GM21619 (cell line): ENCODE measurements at regions not wholly inside any gene's neighbourhood (a gene's known extent, or its start where the extent isn't known, plus 50 kb on each side); places are given as distances from the start of the nearest gene placed in this dataset.

ENCODE experiments used
- ATAC-seq: cut with Tn5 transposase; IDR thresholded peaks from one replicate; pipeline ENCODE4 v1.9.1; 2021; ENCODE audit not compliant: unreplicated experiment

- ATAC-seq: no peak
Measured at GRCh38 chr6:111957623-111958315, 84.5 kb upstream of the FYN start.

DNA sequence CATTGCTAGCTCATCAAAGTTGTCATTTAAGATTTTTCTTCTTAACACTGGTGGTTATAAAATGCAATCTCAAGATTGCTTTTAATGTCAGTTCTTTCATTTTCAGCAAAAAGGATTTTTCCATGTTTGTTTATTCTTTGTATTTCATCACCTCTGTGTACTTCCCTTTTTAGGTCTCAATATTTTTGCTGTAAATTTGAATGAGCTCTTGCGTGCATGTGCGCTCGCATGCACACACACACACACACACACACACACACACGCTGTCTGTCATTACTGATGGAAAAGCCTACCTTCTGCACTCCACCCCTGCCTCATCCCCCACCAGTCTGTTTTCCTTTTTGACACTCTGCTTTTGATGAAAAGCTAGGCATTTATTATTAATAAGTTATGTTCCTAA lies 85.3 kb upstream of the FYN start:
- no peak for ATAC-seq

DNA sequence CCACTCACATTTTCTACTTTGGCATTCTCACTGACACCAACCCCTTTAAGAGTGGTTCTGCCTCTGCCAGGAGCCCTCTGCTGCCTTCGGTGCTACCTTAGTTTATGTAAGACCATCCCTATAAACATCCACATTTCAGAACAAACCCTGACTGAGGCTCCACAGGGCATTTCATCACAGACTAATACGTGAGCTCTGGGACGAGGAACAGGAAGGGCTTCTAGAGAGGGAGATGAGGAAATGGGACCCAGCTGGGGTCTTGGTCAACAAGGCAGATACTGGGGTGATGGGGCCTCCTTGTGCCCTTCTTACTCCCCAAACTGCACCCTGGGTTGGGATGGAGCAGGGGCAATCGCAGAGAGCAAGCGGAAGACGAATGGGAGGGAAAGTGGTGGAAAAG lies 86.5 kb upstream of the FYN start:
- ATAC-seq: no peak

DNA sequence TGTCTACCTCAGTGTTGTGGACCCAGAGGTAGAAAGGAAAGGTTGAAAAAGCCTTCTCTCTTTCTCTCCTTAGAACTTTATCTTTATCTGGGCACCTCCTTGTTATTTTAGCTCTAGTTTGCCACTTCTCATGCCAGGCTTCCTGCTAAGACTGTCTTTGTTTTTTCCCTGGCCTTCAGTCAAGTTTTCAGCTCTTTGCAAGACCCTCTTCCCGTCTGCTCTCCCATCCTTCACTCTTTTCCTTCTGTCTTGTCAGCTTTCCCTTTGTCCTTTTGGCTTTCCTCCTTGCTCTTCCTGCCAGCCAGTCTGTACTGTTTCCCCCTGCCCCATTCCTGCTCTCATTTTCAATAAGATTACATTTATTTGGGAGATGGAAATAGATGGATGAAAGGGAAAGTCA lies 86.8 kb upstream of the CCN6 start:
- no peak for ATAC-seq

DNA sequence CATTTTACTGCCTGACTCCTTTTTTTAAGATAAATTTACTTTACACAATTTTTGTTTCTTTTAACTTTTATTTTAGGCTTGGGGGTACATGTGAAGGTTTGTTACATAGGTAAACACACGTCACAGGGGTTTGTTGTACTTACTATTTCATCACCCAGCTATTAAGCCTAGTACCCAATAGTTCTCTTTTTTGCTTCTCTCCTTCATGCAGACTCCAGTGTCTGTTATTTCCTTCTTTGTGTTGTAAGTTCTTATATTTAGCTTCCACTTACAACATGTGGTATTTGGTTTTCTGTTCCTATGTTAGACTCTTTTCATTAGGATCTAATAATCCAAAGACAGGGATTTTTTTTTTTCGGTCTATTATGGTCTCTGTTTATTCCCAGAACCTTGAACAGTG lies 83.5 kb upstream of the CCN6 start:
- ATAC-seq: no peak

- ATAC-seq: no peak
Measured at GRCh38 chr6:111971181-111971841, 82.6 kb upstream of the CCN6 start.

DNA sequence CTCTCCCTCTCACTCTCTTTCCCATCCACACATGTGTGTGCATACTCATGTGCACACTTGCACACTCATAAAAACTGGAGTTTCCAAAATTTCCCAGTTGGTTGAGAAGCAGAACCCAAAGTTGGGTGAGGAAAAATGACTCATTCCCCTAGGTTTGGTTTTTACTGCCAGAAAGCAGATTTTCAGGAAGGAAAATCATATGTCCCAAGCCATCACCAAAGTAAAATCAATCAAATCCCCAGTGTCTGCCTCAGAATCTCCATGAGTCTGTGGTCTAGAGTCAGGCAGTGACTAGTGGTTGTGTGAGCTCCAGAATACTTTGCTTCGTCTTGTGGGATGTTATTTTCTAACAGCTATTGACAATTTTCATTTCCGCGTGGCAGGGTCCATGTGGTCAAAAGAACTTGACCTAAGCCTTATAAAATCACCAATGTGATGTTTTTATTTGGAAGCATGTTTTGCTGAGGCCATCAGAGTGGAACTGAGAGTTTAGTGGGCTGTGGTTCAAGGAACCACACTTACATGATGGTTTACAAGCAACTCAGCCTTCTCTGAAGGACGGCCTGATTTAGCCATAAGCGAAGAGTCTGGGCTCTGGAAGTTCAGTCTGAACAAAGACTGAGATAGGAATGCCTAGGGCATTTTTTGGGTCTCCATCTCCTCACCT lies 81.9 kb upstream of the CCN6 start:
- no peak for ATAC-seq

DNA sequence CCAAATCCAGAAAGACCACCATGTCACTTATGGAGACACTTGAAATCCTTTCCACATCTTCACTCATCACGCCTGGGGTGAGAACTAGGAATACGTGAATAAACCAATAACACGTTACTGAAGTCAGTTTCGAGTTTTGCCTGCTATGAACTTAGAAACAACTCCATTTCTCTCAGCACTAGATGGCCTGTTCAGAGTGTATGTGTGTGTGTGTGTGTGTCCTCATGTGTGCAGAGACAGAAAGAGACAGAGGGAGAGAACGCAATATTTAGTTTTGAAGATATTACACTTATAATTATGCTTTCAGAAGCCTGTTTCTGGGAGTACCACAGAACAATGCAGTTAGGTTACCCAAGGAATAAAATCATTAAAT lies 81.2 kb upstream of the CCN6 start:
- ATAC-seq: no peak

DNA sequence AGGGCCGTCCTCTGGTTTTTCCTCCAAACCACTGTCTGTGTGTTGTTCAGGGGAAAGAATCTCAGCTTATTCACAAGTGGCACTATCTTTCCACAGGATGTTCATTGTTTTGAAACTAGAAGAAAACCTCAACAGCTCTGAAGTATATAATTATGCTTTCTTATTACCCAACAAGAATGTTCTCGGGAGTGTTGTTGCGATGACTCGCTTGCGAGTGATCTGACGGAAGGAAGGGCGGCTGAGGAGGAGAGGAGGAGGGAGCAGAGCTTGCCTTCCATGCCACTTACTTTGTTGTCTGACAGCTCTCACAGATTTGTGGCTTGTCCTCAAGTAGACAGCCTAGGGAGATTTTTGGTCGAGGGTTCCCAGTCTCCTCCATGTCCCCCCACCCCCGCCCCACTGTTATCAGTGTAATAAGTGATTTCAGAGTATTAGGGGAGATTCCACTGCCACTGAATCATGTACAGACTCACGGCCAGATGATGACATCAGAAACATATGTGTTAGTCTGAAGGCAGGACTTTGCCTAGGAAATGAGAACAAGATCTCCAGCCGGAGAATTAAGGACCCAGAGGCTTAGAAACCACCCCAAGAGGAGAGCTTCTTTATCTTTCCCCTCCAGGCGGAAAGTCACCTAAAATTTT lies 80.7 kb upstream of the CCN6 start:
- ATAC-seq: no peak

DNA sequence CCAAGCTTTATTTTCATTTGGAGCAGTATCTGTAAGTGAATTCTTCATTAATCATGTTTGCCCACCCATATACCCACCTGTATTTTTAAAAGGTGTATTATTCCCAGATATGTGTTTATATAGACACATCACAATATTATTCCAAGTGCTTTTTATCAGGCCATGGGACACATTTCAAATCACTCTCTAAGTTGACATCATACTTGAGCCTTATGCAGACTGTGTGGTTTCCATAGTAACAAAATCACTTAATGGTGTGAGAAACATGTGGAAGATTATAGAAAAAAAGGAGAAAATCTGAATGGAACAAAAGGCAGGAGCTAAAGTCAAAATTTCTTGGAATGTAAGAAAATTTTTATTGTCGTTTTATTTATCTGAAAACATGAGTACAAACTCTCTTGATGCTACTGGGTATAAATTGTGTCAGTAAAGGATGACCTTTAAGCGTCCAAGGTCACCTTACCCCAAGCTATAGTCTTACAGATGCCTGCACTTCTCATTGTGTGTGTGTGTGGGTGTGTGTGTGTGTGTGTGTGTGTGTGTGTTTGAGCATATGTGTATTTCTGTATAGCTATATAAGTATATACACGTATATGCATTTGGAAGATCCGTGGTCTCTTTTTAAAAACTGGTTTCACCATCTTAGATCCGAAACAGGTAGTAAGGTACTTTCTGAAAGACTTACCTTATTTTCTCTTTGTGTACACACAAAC lies 79.8 kb upstream of the CCN6 start:
- ATAC-seq: no peak

DNA sequence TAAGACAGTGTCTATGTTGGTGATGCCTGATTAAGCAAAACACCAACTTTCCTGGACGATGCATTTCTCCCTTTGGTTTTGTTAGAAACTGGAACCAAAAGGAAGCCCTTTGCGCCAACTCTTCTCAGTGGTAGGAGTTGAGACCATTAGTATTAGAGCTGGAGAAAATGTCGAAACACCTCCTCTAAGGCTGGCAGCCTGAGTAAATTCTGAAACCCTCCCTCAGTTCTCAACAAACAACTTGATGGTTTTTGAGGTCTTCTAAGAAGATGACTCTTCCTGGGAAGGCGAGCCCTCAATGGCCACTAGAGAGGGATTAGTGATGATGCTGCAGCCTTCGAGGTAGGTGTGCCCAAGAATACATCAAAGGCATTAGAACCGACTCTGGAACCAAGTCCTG lies 78.4 kb upstream of the CCN6 start:
- no peak for ATAC-seq

DNA sequence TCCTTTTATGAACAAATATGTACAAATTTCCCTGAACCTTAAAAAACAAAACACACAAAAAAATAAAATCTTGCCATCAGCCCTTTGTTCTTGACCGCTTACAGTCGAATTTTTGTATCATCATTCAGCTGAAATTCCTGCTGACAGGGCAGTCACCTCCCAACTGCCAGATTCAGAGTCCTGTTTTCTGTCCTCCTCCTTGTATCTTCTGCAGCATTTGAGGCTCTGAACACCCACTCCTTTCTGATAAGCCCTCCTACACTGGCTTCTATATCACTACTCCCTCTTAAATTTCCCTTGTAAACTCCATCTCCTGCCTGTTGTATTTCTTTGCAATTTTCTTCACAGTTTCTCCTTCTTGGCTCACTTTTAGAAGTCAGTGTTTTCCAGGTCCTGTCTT lies 77.8 kb upstream of the CCN6 start:
- no peak for ATAC-seq

DNA sequence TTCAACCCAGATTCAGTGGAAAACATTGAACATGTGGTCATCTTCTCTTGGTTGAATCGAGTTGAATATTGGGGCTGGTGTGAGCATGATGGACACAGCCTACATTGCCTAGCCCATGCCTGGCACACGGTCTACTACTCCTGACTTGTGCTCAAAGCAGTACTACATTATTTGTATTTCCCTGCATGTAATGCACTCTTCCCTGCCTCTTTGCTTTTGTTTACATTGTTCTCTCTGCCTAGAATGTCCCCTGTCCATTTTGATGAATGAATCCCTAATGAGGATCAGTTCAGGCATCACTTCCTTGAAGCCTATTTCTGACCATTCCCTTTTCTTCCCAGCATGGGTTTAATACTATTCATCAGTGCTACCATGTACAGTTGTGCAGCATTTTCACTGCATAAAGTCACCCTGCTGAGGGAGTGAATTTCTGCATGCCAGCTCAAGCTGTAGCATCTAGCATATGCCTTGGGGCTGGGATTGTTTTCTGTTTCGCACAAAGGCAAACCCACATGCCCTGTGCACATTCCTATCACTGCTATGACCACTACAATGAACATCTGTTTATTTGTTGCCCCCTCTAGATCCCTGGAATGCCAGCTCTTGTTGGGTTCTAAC lies 75.3 kb upstream of the CCN6 start:
- no peak for ATAC-seq

GRCh38 chr6:111979633-111980032 lies 74.3 kb upstream of the CCN6 start:
- ATAC-seq: no peak

DNA sequence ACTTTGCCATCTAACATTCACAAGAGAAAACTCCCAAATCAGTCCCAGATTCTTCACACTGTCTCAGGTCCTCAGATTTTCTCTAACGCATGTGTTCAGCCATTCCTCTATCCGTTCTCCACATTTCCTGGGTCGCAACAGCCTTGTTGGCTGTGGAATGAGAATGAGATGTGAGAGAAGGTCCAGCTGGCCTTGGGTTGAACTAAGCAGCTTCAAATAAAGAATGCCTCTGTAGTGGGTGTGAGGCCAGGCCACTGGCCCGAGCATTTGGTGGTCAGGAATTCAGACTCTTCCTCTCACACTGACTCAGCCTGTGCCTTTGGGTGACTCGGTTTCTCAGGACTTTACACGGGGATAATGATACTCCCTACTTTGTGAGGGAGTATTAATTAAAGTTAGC lies 73.8 kb upstream of the CCN6 start:
- ATAC-seq: no peak

- no peak for ATAC-seq
Measured at GRCh38 chr6:111980971-111981840, 72.7 kb upstream of the CCN6 start.

GRCh38 chr6:111982681-111983080 lies 71.2 kb upstream of the CCN6 start:
- ATAC-seq: no peak

- ATAC-seq: no peak
Measured at GRCh38 chr6:111983193-111983592, 70.7 kb upstream of the CCN6 start.

DNA sequence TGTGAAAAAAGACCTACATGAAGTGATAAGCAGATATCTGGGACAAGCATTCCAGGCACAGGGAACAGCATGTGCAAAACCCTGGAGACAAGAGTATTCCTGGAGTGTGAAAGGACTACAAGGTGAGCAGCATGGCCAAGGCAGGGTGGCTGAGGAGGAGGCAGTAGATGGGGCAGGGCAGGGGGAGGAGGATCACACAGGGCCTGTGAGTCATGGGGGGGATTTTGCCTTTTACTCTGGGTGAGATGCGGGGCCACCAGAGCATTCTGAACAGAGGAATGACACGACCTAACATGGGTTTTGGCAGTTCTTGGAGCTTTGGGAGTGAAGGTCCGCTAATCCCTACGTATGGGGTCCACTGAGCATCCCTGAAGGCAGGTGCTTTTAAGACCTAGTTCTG lies 69.8 kb upstream of the CCN6 start:
- ATAC-seq: no peak
